HEK293T (cell line): ENCODE measurements at regions not wholly inside any gene's neighbourhood (a gene's known extent, or its start where the extent isn't known, plus 50 kb on each side); places are given as distances from the start of the nearest gene placed in this dataset.

Source experiments
- ARNT ChIP-seq: fragments of 450-650 bp; IDR thresholded peaks from 2 replicates; pipeline ENCODE4 v1.6.1; 2017; ENCODE audit warnings: mild to moderate bottlenecking
- BHLHE40 ChIP-seq: fragments of 450-650 bp; IDR thresholded peaks from 2 replicates; pipeline ENCODE4 v1.6.1; 2016; ENCODE audit warnings: mild to moderate bottlenecking, moderate library complexity, borderline replicate concordance
- CTBP1 ChIP-seq: fragments of 450-650 bp; IDR thresholded peaks from 2 replicates; pipeline ENCODE4 v1.6.1; 2016; ENCODE audit warnings: borderline replicate concordance
- FOXK2 ChIP-seq: fragments of 450-650 bp; IDR thresholded peaks from 2 replicates; pipeline ENCODE4 v1.6.1; 2016; ENCODE audit warnings: mild to moderate bottlenecking
- FOXM1 ChIP-seq: fragments of 450-650 bp; IDR thresholded peaks from 2 replicates; pipeline ENCODE4 v1.6.1; 2017; ENCODE audit warnings: mild to moderate bottlenecking, borderline replicate concordance
- LEF1 ChIP-seq: fragments of 450-650 bp; IDR thresholded peaks from 2 replicates; pipeline ENCODE4 v1.6.1; 2017; ENCODE audit warnings: mild to moderate bottlenecking, borderline replicate concordance
- PKNOX1 ChIP-seq: fragments of 450-650 bp; IDR thresholded peaks from 2 replicates; pipeline ENCODE4 v1.6.1; 2016
- SP1 ChIP-seq: fragments of 450-650 bp; IDR thresholded peaks from 2 replicates; pipeline ENCODE4 v1.6.1; 2017
- SUZ12 ChIP-seq: fragments of 450-650 bp; IDR thresholded peaks from 2 replicates; pipeline ENCODE4 v1.6.1; 2016; ENCODE audit warnings: mild to moderate bottlenecking
- TARDBP ChIP-seq: fragments of 450-650 bp; IDR thresholded peaks from 2 replicates; pipeline ENCODE4 v1.6.1; 2016

- TF ChIP-seq FOXK2 (no peak), BHLHE40 (no peak), SUZ12 (no peak), PKNOX1 (no peak), SP1 (no peak), TARDBP (no peak), LEF1 (no peak), ARNT (no peak), FOXM1 (no peak), CTBP1 (no peak)
Observed at GRCh38 chr16:47779201-47780016, 318.3 kb downstream of the PHKB start.
